ENCODE measurements at regions not wholly inside any gene's neighbourhood (a gene's known extent, or its start where the extent isn't known, plus 50 kb on each side); places are given as distances from the start of the nearest gene placed in this dataset.
A peak's percentile ranks its signal among the peaks of the same experiment; 100 is the strongest.
"Not testable (repeated sequence)": the region's sequence is repeated elsewhere in the genome, so short reads cannot be mapped to it uniquely, and the experiment has no call there.

GRCh38 chr21:15119486-15119885, 54.7 kb upstream of the NRIP1 start:
- WGBS, 10 experiments: 38 to 100% (median 82%) methylated on average over 1 to 3 of the region's 3 CpGs
- Histone ChIP-seq H3K4me1 (replicated peaks in 1 of 2) (peaks cover 0 to 9% of the 10 kb centered on the region in 2 donors), H3K4me3 (no peak overlapping the region), H3K27ac (no peak overlapping the region)
- in situ Hi-C loops (cut with MboI; ENCODE audit: low pct_unique_long_range_greater_than_20kb in 2 of 9, low sequenced_read_pairs in 9 of 9, unreplicated experiment in 9 of 9): no loop called here
- no peak for ATAC-seq (replicated peaks in 6 of 8)

GRCh38 chr21:15121097-15121654, 56.4 kb upstream of the NRIP1 start:
- Histone ChIP-seq H3K4me1 (replicated peaks in 1 of 2) (peaks cover 0 to 9% of the 10 kb centered on the region in 2 donors), H3K4me3 (no peak overlapping the region), H3K27ac (peak overlapping the region in 1 of 2 donors; percentile 35)
- no peak for ATAC-seq (replicated peaks in 6 of 8)
- 23 to 100% (median 83%) methylated on average over 2 to 5 of the region's 5 CpGs for WGBS, 10 experiments
- in situ Hi-C loops (cut with MboI; ENCODE audit: low pct_unique_long_range_greater_than_20kb in 2 of 9, low sequenced_read_pairs in 9 of 9, unreplicated experiment in 9 of 9): no loop called here

- peak; percentile 45 to 97 (median 66) for ATAC-seq (replicated peaks in 6 of 8)
- H3K27ac ChIP-seq: peak overlapping the region in 1 of 2 donors; percentile 35
- in situ Hi-C loops (cut with MboI; ENCODE audit: low pct_unique_long_range_greater_than_20kb in 2 of 9, low sequenced_read_pairs in 9 of 9, unreplicated experiment in 9 of 9): no loop called here
- peaks cover 0 to 9% of the 10 kb centered on the region in 2 donors for H3K4me1 ChIP-seq (replicated peaks in 1 of 2)
- 38 to 83% (median 52%) methylated on average over 1 to 3 of the region's 3 CpGs; no CpG with 5 or more reads in 4 of the 10 experiments for WGBS, 10 experiments
- no peak overlapping the region for H3K4me3 ChIP-seq
Observed at GRCh38 chr21:15121655-15122120, 56.9 kb upstream of the NRIP1 start.

- no peak overlapping the region for H3K27ac ChIP-seq
- WGBS, 10 experiments: 28 to 67% (median 59%) methylated on average over 1 to 4 of the region's 4 CpGs; no CpG with 5 or more reads in 3 of the 10 experiments
- peak in 1 of 8 experiments; percentile 33 for ATAC-seq (replicated peaks in 6 of 8)
- in situ Hi-C loops (cut with MboI; ENCODE audit: low pct_unique_long_range_greater_than_20kb in 2 of 9, low sequenced_read_pairs in 9 of 9, unreplicated experiment in 9 of 9): no loop called here
- H3K4me3 ChIP-seq: no peak overlapping the region
- H3K4me1 ChIP-seq (replicated peaks in 1 of 2): peaks cover 0 to 9% of the 10 kb centered on the region in 2 donors
Observed at GRCh38 chr21:15122241-15122640, 57.4 kb upstream of the NRIP1 start.

GRCh38 chr21:15124731-15125130, 59.9 kb upstream of the NRIP1 start:
- WGBS, 10 experiments: 20 to 100% (median 45%) methylated on average over 1 to 3 of the region's 3 CpGs
- no peak overlapping the region for H3K4me3 ChIP-seq
- H3K27ac ChIP-seq: no peak overlapping the region
- H3K4me1 ChIP-seq (replicated peaks in 1 of 2): peaks cover 0 to 9% of the 10 kb centered on the region in 2 donors
- in situ Hi-C loops (cut with MboI; ENCODE audit: low pct_unique_long_range_greater_than_20kb in 2 of 9, low sequenced_read_pairs in 9 of 9, unreplicated experiment in 9 of 9): no loop called here
- no peak for ATAC-seq (replicated peaks in 6 of 8)

- Histone ChIP-seq H3K4me1 (replicated peaks in 1 of 2) (peaks cover 0 to 4% of the 10 kb centered on the region in 2 donors), H3K4me3 (no peak overlapping the region), H3K27ac (no peak overlapping the region)
- 27 to 100% (median 94%) methylated on average over 1 to 3 of the region's 3 CpGs; no CpG with 5 or more reads in 1 of the 10 experiments for WGBS, 10 experiments
- ATAC-seq (replicated peaks in 6 of 8): no peak
- in situ Hi-C loops (cut with MboI; ENCODE audit: low pct_unique_long_range_greater_than_20kb in 2 of 9, low sequenced_read_pairs in 9 of 9, unreplicated experiment in 9 of 9): no loop called here
Observed at GRCh38 chr21:15126948-15127347, 62.1 kb upstream of the NRIP1 start.

GRCh38 chr21:15127437-15127836, 62.6 kb upstream of the NRIP1 start:
- Histone ChIP-seq H3K4me1 (replicated peaks in 1 of 2) (peaks cover 0 to 2% of the 10 kb centered on the region in 2 donors), H3K4me3 (no peak overlapping the region), H3K27ac (no peak overlapping the region)
- in situ Hi-C loops (cut with MboI; ENCODE audit: low pct_unique_long_range_greater_than_20kb in 2 of 9, low sequenced_read_pairs in 9 of 9, unreplicated experiment in 9 of 9): no loop called here
- ATAC-seq (replicated peaks in 6 of 8): no peak

GRCh38 chr21:15128267-15128666, 63.5 kb upstream of the NRIP1 start:
- in situ Hi-C loops (cut with MboI; ENCODE audit: low pct_unique_long_range_greater_than_20kb in 2 of 9, low sequenced_read_pairs in 9 of 9, unreplicated experiment in 9 of 9): no loop called here
- no peak for ATAC-seq (replicated peaks in 6 of 8)
- Histone ChIP-seq H3K27ac (no peak overlapping the region), H3K4me3 (no peak overlapping the region), H3K4me1 (replicated peaks in 1 of 2) (no peaks in the 10 kb centered on the region)
- 20 to 100% (median 72%) methylated on average over 1 of the region's 1 CpG; no CpG with 5 or more reads in 2 of the 10 experiments for WGBS, 10 experiments

GRCh38 chr21:15128714-15129113, 63.9 kb upstream of the NRIP1 start:
- H3K4me1 ChIP-seq (replicated peaks in 1 of 2); H3K4me3 ChIP-seq; H3K27ac ChIP-seq; ATAC-seq (replicated peaks in 6 of 8); in situ Hi-C loops (cut with MboI; ENCODE audit: low pct_unique_long_range_greater_than_20kb in 2 of 9, low sequenced_read_pairs in 9 of 9, unreplicated experiment in 9 of 9): not testable (repeated sequence)

- ATAC-seq (replicated peaks in 6 of 8): no peak
- Histone ChIP-seq H3K4me1 (replicated peaks in 1 of 2) (no peaks in the 10 kb centered on the region), H3K4me3 (no peak overlapping the region), H3K27ac (no peak overlapping the region)
- in situ Hi-C loops (cut with MboI; ENCODE audit: low pct_unique_long_range_greater_than_20kb in 2 of 9, low sequenced_read_pairs in 9 of 9, unreplicated experiment in 9 of 9): no loop called here
- WGBS, 10 experiments: 30 to 92% (median 71%) methylated on average over 1 to 5 of the region's 6 CpGs; no CpG with 5 or more reads in 2 of the 10 experiments
Observed at GRCh38 chr21:15130326-15130725, 65.5 kb upstream of the NRIP1 start.

GRCh38 chr21:15130751-15131150, 66.0 kb upstream of the NRIP1 start:
- in situ Hi-C loops (cut with MboI; ENCODE audit: low pct_unique_long_range_greater_than_20kb in 2 of 9, low sequenced_read_pairs in 9 of 9, unreplicated experiment in 9 of 9): no loop called here
- 0 to 88% (median 50%) methylated on average over 1 of the region's 1 CpG; no CpG with 5 or more reads in 2 of the 10 experiments for WGBS, 10 experiments
- no peaks in the 10 kb centered on the region for H3K4me1 ChIP-seq (replicated peaks in 1 of 2)
- H3K4me3 ChIP-seq: no peak overlapping the region
- no peak overlapping the region for H3K27ac ChIP-seq
- ATAC-seq (replicated peaks in 6 of 8): peak in 1 of 8 experiments; percentile 26

GRCh38 chr21:15132781-15133180, 68.0 kb upstream of the NRIP1 start:
- Histone ChIP-seq H3K27ac (no peak overlapping the region), H3K4me3 (no peak overlapping the region), H3K4me1 (replicated peaks in 1 of 2) (no peaks in the 10 kb centered on the region)
- 74 to 100% (median 94%) methylated on average over 3 to 7 of the region's 7 CpGs for WGBS, 10 experiments
- ATAC-seq (replicated peaks in 6 of 8): no peak
- in situ Hi-C loops (cut with MboI; ENCODE audit: low pct_unique_long_range_greater_than_20kb in 2 of 9, low sequenced_read_pairs in 9 of 9, unreplicated experiment in 9 of 9): no loop called here

- Histone ChIP-seq H3K27ac (no peak overlapping the region), H3K4me3 (no peak overlapping the region), H3K4me1 (replicated peaks in 1 of 2) (peaks cover 5 to 6% of the 10 kb centered on the region in 2 donors)
- ATAC-seq (replicated peaks in 6 of 8): no peak
- WGBS, 10 experiments: 22 to 100% (median 93%) methylated on average over 2 to 7 of the region's 7 CpGs
- in situ Hi-C loops (cut with MboI; ENCODE audit: low pct_unique_long_range_greater_than_20kb in 2 of 9, low sequenced_read_pairs in 9 of 9, unreplicated experiment in 9 of 9): no loop called here
Observed at GRCh38 chr21:15134701-15135470, 70.1 kb upstream of the NRIP1 start.
